ENCODE measurements at regions not wholly inside any gene's neighbourhood (a gene's known extent, or its start where the extent isn't known, plus 50 kb on each side); places are given as distances from the start of the nearest gene placed in this dataset.

- no peaks in the 10 kb centered on the region for H3K36me3 ChIP-seq
- WGBS, 2 donors: 87 to 89% methylated on average over 5 of the region's 5 CpGs
- intact Hi-C loops (cut with DNase I): no loop called here
- no peak overlapping the region for H3K27ac ChIP-seq
- no peaks in the 10 kb centered on the region for H3K9me3 ChIP-seq
- DNase-seq: no peak
- no peaks in the 10 kb centered on the region for H3K4me1 ChIP-seq
- no peaks in the 10 kb centered on the region for H3K27me3 ChIP-seq
- TF ChIP-seq POLR2A (IDR thresholded peaks at IDR 0.05): no peak
- TF ChIP-seq, protein P1, sequence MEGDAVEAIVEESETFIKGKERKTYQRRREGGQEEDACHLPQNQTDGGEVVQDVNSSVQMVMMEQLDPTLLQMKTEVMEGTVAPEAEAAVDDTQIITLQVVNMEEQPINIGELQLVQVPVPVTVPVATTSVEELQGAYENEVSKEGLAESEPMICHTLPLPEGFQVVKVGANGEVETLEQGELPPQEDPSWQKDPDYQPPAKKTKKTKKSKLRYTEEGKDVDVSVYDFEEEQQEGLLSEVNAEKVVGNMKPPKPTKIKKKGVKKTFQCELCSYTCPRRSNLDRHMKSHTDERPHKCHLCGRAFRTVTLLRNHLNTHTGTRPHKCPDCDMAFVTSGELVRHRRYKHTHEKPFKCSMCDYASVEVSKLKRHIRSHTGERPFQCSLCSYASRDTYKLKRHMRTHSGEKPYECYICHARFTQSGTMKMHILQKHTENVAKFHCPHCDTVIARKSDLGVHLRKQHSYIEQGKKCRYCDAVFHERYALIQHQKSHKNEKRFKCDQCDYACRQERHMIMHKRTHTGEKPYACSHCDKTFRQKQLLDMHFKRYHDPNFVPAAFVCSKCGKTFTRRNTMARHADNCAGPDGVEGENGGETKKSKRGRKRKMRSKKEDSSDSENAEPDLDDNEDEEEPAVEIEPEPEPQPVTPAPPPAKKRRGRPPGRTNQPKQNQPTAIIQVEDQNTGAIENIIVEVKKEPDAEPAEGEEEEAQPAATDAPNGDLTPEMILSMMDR (IDR thresholded peaks at IDR 0.05): no peak
- no peak for TF ChIP-seq EP300 (IDR thresholded peaks at IDR 0.05)
- no peak for TF ChIP-seq POLR2AphosphoS5 (IDR thresholded peaks at IDR 0.05)
- H3K4me3 ChIP-seq: no peak overlapping the region
Observed at GRCh38 chr5:143456952-143457547, 53.6 kb upstream of the NR3C1 start.

- H3K9me3 ChIP-seq: no peaks in the 10 kb centered on the region
- intact Hi-C loops (cut with DNase I): no loop called here
- no peak overlapping the region for H3K27ac ChIP-seq
- no peaks in the 10 kb centered on the region for H3K27me3 ChIP-seq
- no peak overlapping the region for H3K4me3 ChIP-seq
- 38 to 88% methylated on average over 6 of the region's 6 CpGs for WGBS, 2 donors
- no peak for DNase-seq
- H3K36me3 ChIP-seq: no peaks in the 10 kb centered on the region
- TF ChIP-seq POLR2AphosphoS5 (IDR thresholded peaks at IDR 0.05): no peak
- no peak for TF ChIP-seq POLR2A (IDR thresholded peaks at IDR 0.05)
- TF ChIP-seq EP300 (IDR thresholded peaks at IDR 0.05): no peak
- TF ChIP-seq, protein P1 (IDR thresholded peaks at IDR 0.05): no peak
- H3K4me1 ChIP-seq: no peaks in the 10 kb centered on the region
Observed at GRCh38 chr5:143454936-143455516, 51.5 kb upstream of the NR3C1 start.

- no peak for DNase-seq
- TF ChIP-seq EP300 (IDR thresholded peaks at IDR 0.05) (no peak), POLR2A (IDR thresholded peaks at IDR 0.05) (no peak), POLR2AphosphoS5 (IDR thresholded peaks at IDR 0.05) (no peak)
- TF ChIP-seq, protein P1 (IDR thresholded peaks at IDR 0.05): no peak
- intact Hi-C loops (cut with DNase I): no loop called here
- H3K27ac ChIP-seq: no peak overlapping the region
- no peaks in the 10 kb centered on the region for H3K27me3 ChIP-seq
- 63 to 91% methylated on average over 2 of the region's 2 CpGs for WGBS, 2 donors
- H3K36me3 ChIP-seq: no peaks in the 10 kb centered on the region
- no peak overlapping the region for H3K4me3 ChIP-seq
- H3K9me3 ChIP-seq: no peaks in the 10 kb centered on the region
- no peaks in the 10 kb centered on the region for H3K4me1 ChIP-seq
Observed at GRCh38 chr5:143453720-143454119, 50.2 kb upstream of the NR3C1 start.

Small RNA genes in the stretch of these regions (small RNA-seq; reads per million reads assigned to genes)
- gene MIR5197 (0 reads per million in 3 donors), gene RNU7-156P (0 reads per million in 3 donors)

Data from sigmoid colon (tissue), 6 donors.